Right cardiac atrium (tissue), 5 donors: ENCODE measurements at regions not wholly inside any gene's neighbourhood (a gene's known extent, or its start where the extent isn't known, plus 50 kb on each side); places are given as distances from the start of the nearest gene placed in this dataset.

ENCODE experiments used
- ATAC-seq, 2 donors: fragments of 200-7000 bp; cut with Tn5 transposase; one replicate each; pipeline versions ENCODE4 v1.8.0 to v1.9.1; 2020; ENCODE audit warnings: moderate library complexity in 2 of 2, mild to moderate bottlenecking in 1 of 2
- DNase-seq, 3 donors: peaks; one replicate each; pipeline ENCODE4 v3.0.0-alpha.2; 2020
- H3K27ac ChIP-seq: one replicate; pipeline ENCODE4 v1.5.1; 2013; ENCODE audit warnings: mild to moderate bottlenecking, low read length, control low read depth, moderate library complexity
- H3K27me3 ChIP-seq: one replicate; pipeline ENCODE4 v1.6.1; 2013; ENCODE audit not compliant: control insufficient read depth, insufficient read depth
- H3K4me1 ChIP-seq: one replicate; pipeline ENCODE4 v1.6.1; 2013; ENCODE audit warnings: low read length; ENCODE audit not compliant: control insufficient read depth, insufficient read depth
- H3K4me3 ChIP-seq: one replicate; pipeline ENCODE4 v1.5.1; 2013; ENCODE audit warnings: low read length, control low read depth
- H3K9me3 ChIP-seq: one replicate; pipeline ENCODE4 v1.6.1; 2013; ENCODE audit warnings: low read length; ENCODE audit not compliant: control insufficient read depth
- WGBS: extraction: QIAGEN DNeasy Blood & Tissue Kit; methylation state at CpG from one replicate; pipeline ENCODE4 v1.1.7; 2013; 5-methylcytosine and 5-hydroxymethylcytosine counted together
- intact Hi-C, 4 donors: fragments of 100-400 bp; cut with DNase I; formaldehyde crosslinking; loops; one replicate each; pipeline versions ENCODE4 v1.11.0 to v1.14.0; 2022 to 2023
- donor health status: healthy with polysubstance abuse.
- donor health status: DM: no; HTN: yes; CAD: no.
- donor health status: DM: no; HTN: no; CAD: no.
- donor health status: DM: no; HTN: yes; CAD: no; lungs with severe emphysema.
- donor health status: DM: yes; HTN: yes; CAD: no.

- Histone ChIP-seq H3K27ac (no peak overlapping the region), H3K4me3 (no peak overlapping the region), H3K4me1 (no peaks in the 10 kb centered on the region), H3K27me3 (no peaks in the 10 kb centered on the region), H3K9me3 (no peaks in the 10 kb centered on the region)
- ATAC-seq: no peak
- WGBS: 55% methylated on average over 4 of the region's 4 CpGs
- intact Hi-C loops: no loop called here
- DNase-seq: no peak
Measured at GRCh38 chr11:27857588-27857987, 157.3 kb upstream of the BDNF start.

- H3K9me3 ChIP-seq: no peaks in the 10 kb centered on the region
- H3K4me3 ChIP-seq: no peak overlapping the region
- no peaks in the 10 kb centered on the region for H3K4me1 ChIP-seq
- WGBS: 54% methylated on average over 4 of the region's 4 CpGs
- intact Hi-C loops: no loop called here
- H3K27ac ChIP-seq: no peak overlapping the region
- DNase-seq: no peak
- no peaks in the 10 kb centered on the region for H3K27me3 ChIP-seq
- ATAC-seq: no peak
Measured at GRCh38 chr11:27857014-27857413, 156.8 kb upstream of the BDNF start.

GRCh38 chr11:27848423-27848822 lies 148.2 kb upstream of the BDNF start:
- Histone ChIP-seq H3K9me3 (peaks cover 2% of the 10 kb centered on the region), H3K27me3 (no peaks in the 10 kb centered on the region), H3K4me3 (no peak overlapping the region), H3K4me1 (peaks cover 2% of the 10 kb centered on the region), H3K27ac (no peak overlapping the region)
- no peak for ATAC-seq
- DNase-seq: no peak
- intact Hi-C loops: no loop called here

GRCh38 chr11:27847496-27847895 lies 147.2 kb upstream of the BDNF start:
- peaks cover 2% of the 10 kb centered on the region for H3K4me1 ChIP-seq
- H3K27me3 ChIP-seq: no peaks in the 10 kb centered on the region
- peaks cover 2% of the 10 kb centered on the region for H3K9me3 ChIP-seq
- peak in 1 of 3 donors; percentile 48 for DNase-seq
- intact Hi-C loops: no loop called here
- H3K4me3 ChIP-seq: no peak overlapping the region
- peak overlapping the region; percentile 62 for H3K27ac ChIP-seq
- ATAC-seq: peak in 1 of 2 donors; percentile 79

- Histone ChIP-seq H3K4me3 (no peak overlapping the region), H3K4me1 (peaks cover 2% of the 10 kb centered on the region), H3K27me3 (no peaks in the 10 kb centered on the region), H3K9me3 (no peaks in the 10 kb centered on the region), H3K27ac (no peak overlapping the region)
- DNase-seq (no peak), ATAC-seq (no peak)
- intact Hi-C loops: no loop called here
Measured at GRCh38 chr11:27842290-27842689, 142.0 kb upstream of the BDNF start.

DNA sequence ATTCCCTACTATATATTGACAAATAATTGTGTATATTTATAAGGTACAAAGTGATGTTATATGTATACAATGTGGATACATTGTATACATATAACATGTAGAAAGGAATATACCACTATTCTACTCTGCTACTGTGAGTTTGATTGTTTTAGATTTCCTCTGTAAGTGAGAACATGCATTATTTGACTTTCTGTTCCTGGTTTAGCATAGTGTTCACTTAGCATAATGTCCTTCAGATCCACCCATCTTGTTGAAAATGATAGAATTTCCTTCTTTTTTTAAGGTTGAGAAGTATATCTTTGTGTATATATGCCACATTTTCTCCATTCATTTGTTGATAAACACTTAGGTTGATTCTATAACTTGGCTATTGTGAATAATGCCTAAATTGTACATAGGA lies 140.8 kb upstream of the BDNF start:
- Histone ChIP-seq H3K4me1 (no peaks in the 10 kb centered on the region), H3K27ac (no peak overlapping the region), H3K4me3 (no peak overlapping the region), H3K27me3 (no peaks in the 10 kb centered on the region), H3K9me3 (no peaks in the 10 kb centered on the region)
- ATAC-seq (no peak), DNase-seq (no peak)
- intact Hi-C loops: no loop called here

DNA sequence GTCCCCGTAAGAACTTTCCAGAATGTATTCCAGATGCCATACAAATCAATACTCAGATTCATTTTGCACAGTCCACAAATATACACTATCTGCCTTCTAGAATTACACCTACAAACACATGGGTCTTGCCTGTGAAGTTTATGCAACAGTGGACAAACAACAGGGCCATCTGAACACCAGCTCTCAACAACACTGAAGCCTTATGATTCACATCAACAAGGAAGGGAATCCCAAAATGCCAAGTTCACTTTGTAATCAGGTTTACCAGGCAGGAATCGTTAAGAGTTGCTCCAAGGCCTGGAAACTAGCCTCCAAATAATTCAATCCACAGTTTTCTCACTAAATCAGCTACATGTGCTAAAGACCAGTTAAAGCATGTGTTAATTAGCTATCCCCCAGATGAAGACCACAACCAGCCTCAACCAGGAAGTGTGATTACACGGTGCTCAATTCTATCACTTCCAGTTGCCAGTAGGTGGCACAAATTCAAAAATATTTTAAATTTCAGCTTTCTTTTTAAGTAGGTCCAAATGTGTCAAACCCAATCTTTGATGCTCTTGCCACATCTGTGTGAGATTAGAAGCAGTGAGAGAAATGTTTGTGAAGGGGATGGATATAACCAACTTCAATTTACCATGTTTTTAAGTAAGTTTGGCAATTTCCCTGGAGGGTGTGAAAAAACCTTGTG lies 139.1 kb upstream of the BDNF start:
- no peak overlapping the region for H3K27ac ChIP-seq
- whole genome bisulfite sequencing: 41% methylated on average over 3 of the region's 3 CpGs
- no peaks in the 10 kb centered on the region for H3K27me3 ChIP-seq
- intact Hi-C loops: no loop called here
- ATAC-seq (no peak), DNase-seq (no peak)
- H3K4me1 ChIP-seq: no peaks in the 10 kb centered on the region
- no peaks in the 10 kb centered on the region for H3K9me3 ChIP-seq
- H3K4me3 ChIP-seq: no peak overlapping the region

GRCh38 chr11:27838674-27839073 lies 138.4 kb upstream of the BDNF start:
- no peaks in the 10 kb centered on the region for H3K4me1 ChIP-seq
- no peak for DNase-seq
- intact Hi-C loops: no loop called here
- ATAC-seq: no peak
- H3K4me3 ChIP-seq: no peak overlapping the region
- WGBS: 44% methylated on average over 6 of the region's 6 CpGs
- no peaks in the 10 kb centered on the region for H3K9me3 ChIP-seq
- no peak overlapping the region for H3K27ac ChIP-seq
- H3K27me3 ChIP-seq: no peaks in the 10 kb centered on the region

- intact Hi-C loops: no loop called here
- H3K4me1 ChIP-seq: no peaks in the 10 kb centered on the region
- H3K27me3 ChIP-seq: no peaks in the 10 kb centered on the region
- ATAC-seq: no peak
- no peaks in the 10 kb centered on the region for H3K9me3 ChIP-seq
- whole genome bisulfite sequencing: 47% methylated on average over 2 of the region's 2 CpGs
- no peak overlapping the region for H3K4me3 ChIP-seq
- no peak overlapping the region for H3K27ac ChIP-seq
- no peak for DNase-seq
Measured at GRCh38 chr11:27837895-27838563, 137.8 kb upstream of the BDNF start.

- DNase-seq: no peak
- Histone ChIP-seq H3K9me3 (no peaks in the 10 kb centered on the region), H3K27me3 (no peaks in the 10 kb centered on the region), H3K4me1 (no peaks in the 10 kb centered on the region), H3K27ac (no peak overlapping the region), H3K4me3 (no peak overlapping the region)
- no peak for ATAC-seq
- intact Hi-C loops: no loop called here
- WGBS: 62% methylated on average over 3 of the region's 3 CpGs
Measured at GRCh38 chr11:27830206-27830605, 130.0 kb upstream of the BDNF start.

- Histone ChIP-seq H3K27me3 (no peaks in the 10 kb centered on the region), H3K27ac (no peak overlapping the region), H3K4me1 (no peaks in the 10 kb centered on the region), H3K4me3 (no peak overlapping the region), H3K9me3 (no peaks in the 10 kb centered on the region)
- DNase-seq (no peak), ATAC-seq (no peak)
- intact Hi-C loops: loop anchor here in 1 of 4 donors (10.0 kb wide), 1 partner anchor 55 kb away; no protein-coding TSS in a partner anchor
Measured at GRCh38 chr11:27820249-27820648, 120.0 kb upstream of the BDNF start.

GRCh38 chr11:27816197-27816596 lies 115.9 kb upstream of the BDNF start:
- Histone ChIP-seq H3K4me3 (no peak overlapping the region), H3K4me1 (no peaks in the 10 kb centered on the region), H3K9me3 (no peaks in the 10 kb centered on the region), H3K27ac (no peak overlapping the region), H3K27me3 (no peaks in the 10 kb centered on the region)
- intact Hi-C loops: no loop called here
- DNase-seq (no peak), ATAC-seq (no peak)
- WGBS: 69% methylated on average over 1 of the region's 1 CpG
